ENCODE measurements at regions not wholly inside any gene's neighbourhood (a gene's known extent, or its start where the extent isn't known, plus 50 kb on each side); places are given as distances from the start of the nearest gene placed in this dataset.

DNA sequence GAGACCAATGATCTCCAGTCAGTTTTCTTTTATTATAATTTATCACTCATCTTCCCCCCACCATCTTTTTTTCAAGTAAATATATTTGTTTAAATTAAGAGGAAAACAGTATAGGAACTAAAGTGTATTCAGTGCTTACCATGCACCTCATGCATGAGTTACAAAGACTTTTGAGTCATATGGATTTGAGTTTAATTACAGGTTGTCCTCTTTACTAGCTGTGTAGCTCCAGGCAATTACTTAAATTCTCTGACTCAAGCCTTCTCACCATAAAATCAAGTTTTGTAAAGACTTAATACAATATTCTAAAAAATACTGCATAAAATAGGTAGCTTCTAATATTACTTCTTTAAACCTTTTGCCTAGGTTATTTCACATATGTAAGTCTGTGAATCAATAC, 251.3 kb downstream of the SLC16A7 start:
- Histone ChIP-seq H3K4me2 (no peak overlapping the region), H3K9me2 (replicated peaks; ENCODE audit: insufficient read depth) (no peaks in the 10 kb centered on the region), H3K36me3 (replicated peaks; ENCODE audit: insufficient read depth, low read depth) (no peaks in the 10 kb centered on the region), H2AFZ (no peak overlapping the region), H3K4me1 (ENCODE audit: insufficient read depth) (no peaks in the 10 kb centered on the region), H3K27me3 (no peaks in the 10 kb centered on the region), H3K79me2 (no peaks in the 10 kb centered on the region), H3K4me3 (no peak overlapping the region), H3K27ac (no peak overlapping the region), H4K20me1 (ENCODE audit: insufficient read depth, poor library complexity, severe bottlenecking) (no peaks in the 10 kb centered on the region), H3K9me3 (ENCODE audit: low read depth) (no peaks in the 10 kb centered on the region)
- no peak for DNase-seq (ENCODE audit: low spot score)
- TF ChIP-seq, protein P1, sequence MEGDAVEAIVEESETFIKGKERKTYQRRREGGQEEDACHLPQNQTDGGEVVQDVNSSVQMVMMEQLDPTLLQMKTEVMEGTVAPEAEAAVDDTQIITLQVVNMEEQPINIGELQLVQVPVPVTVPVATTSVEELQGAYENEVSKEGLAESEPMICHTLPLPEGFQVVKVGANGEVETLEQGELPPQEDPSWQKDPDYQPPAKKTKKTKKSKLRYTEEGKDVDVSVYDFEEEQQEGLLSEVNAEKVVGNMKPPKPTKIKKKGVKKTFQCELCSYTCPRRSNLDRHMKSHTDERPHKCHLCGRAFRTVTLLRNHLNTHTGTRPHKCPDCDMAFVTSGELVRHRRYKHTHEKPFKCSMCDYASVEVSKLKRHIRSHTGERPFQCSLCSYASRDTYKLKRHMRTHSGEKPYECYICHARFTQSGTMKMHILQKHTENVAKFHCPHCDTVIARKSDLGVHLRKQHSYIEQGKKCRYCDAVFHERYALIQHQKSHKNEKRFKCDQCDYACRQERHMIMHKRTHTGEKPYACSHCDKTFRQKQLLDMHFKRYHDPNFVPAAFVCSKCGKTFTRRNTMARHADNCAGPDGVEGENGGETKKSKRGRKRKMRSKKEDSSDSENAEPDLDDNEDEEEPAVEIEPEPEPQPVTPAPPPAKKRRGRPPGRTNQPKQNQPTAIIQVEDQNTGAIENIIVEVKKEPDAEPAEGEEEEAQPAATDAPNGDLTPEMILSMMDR (IDR thresholded peaks at IDR 0.05; ENCODE audit: poor library complexity), result no peak
- TF ChIP-seq EZH2phosphoT487 (IDR thresholded peaks at IDR 0.05; ENCODE audit: low read depth, severe bottlenecking, unreplicated experiment), result no peak

DNA sequence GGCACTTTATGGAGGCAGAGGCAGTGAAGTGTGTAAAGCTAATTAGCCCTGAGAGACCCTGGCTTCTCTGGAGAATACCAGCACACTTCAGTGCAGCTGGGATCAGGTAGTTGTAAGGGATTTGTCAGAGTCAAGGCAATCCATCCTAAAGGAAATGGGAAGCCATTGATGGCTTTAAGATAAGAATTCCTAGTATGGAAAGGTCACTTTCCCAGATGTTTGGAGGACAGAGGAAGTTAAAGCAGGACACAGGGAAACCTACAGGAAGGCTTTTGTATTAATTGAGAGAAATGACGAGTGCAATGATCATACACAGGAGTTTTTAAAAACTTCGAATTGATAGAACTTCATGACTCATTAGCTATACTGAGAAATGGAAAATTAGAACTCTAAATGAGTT, 254.4 kb downstream of the SLC16A7 start:
- Histone ChIP-seq H3K27ac (no peak overlapping the region), H3K9me3 (ENCODE audit: low read depth) (no peaks in the 10 kb centered on the region), H3K36me3 (replicated peaks; ENCODE audit: insufficient read depth, low read depth) (no peaks in the 10 kb centered on the region), H3K4me2 (no peak overlapping the region), H4K20me1 (ENCODE audit: insufficient read depth, poor library complexity, severe bottlenecking) (no peaks in the 10 kb centered on the region), H3K9me2 (replicated peaks; ENCODE audit: insufficient read depth) (no peaks in the 10 kb centered on the region), H3K4me3 (no peak overlapping the region), H3K79me2 (no peaks in the 10 kb centered on the region), H2AFZ (no peak overlapping the region), H3K27me3 (no peaks in the 10 kb centered on the region), H3K4me1 (ENCODE audit: insufficient read depth) (no peaks in the 10 kb centered on the region)
- 84% methylated on average over 2 of the region's 2 CpGs for WGBS (ENCODE audit: low lambda C conversion rate, missing lambda C conversion rate)
- TF ChIP-seq, protein P1 (IDR thresholded peaks at IDR 0.05; ENCODE audit: poor library complexity), result no peak
- TF ChIP-seq EZH2phosphoT487 (IDR thresholded peaks at IDR 0.05; ENCODE audit: low read depth, severe bottlenecking, unreplicated experiment), result no peak
- no peak for TF ChIP-seq EZH2 (IDR thresholded peaks at IDR 0.05; ENCODE audit: borderline replicate concordance)
- no peak for DNase-seq (ENCODE audit: low spot score)

- 52% methylated on average over 2 of the region's 2 CpGs for WGBS (ENCODE audit: low lambda C conversion rate, missing lambda C conversion rate)
- Histone ChIP-seq H3K36me3 (replicated peaks; ENCODE audit: insufficient read depth, low read depth) (no peaks in the 10 kb centered on the region), H3K4me1 (ENCODE audit: insufficient read depth) (peaks cover 6% of the 10 kb centered on the region), H2AFZ (no peak overlapping the region), H3K9me2 (replicated peaks; ENCODE audit: insufficient read depth) (no peaks in the 10 kb centered on the region), H3K27me3 (no peaks in the 10 kb centered on the region), H4K20me1 (ENCODE audit: insufficient read depth, poor library complexity, severe bottlenecking) (no peaks in the 10 kb centered on the region), H3K4me3 (no peak overlapping the region), H3K9me3 (ENCODE audit: low read depth) (no peaks in the 10 kb centered on the region), H3K27ac (peak overlapping the region; percentile 27), H3K4me2 (peak overlapping the region; percentile 40), H3K79me2 (no peaks in the 10 kb centered on the region)
- DNase-seq (ENCODE audit: low spot score), result peak; percentile 61
- TF ChIP-seq EZH2 (IDR thresholded peaks at IDR 0.05; ENCODE audit: borderline replicate concordance) (no peak), EZH2phosphoT487 (IDR thresholded peaks at IDR 0.05; ENCODE audit: low read depth, severe bottlenecking, unreplicated experiment) (no peak)
- TF ChIP-seq, protein P1 (IDR thresholded peaks at IDR 0.05; ENCODE audit: poor library complexity), result no peak
These were observed 262.8 kb downstream of the SLC16A7 start for GRCh38 chr12:59858508-59859170.

DNA sequence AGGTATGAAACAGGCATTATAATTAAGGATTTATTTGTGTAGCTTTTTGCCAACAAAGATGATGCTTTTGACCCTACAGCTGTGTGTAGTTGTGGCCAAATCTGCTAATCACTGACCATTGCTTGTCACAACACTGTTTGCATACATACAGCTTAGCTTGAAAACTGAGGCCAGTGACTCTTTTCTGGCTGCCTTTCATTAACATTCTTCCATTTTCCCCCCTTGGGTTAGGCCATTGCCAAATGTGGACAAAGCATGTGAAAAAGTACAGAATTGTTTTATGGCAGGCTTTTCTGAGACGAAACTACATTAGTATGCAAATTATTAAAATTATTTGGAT, 263.3 kb downstream of the SLC16A7 start:
- Histone ChIP-seq H3K27me3 (no peaks in the 10 kb centered on the region), H3K9me3 (ENCODE audit: low read depth) (no peaks in the 10 kb centered on the region), H4K20me1 (ENCODE audit: insufficient read depth, poor library complexity, severe bottlenecking) (no peaks in the 10 kb centered on the region), H3K79me2 (no peaks in the 10 kb centered on the region), H3K27ac (peak overlapping the region; percentile 27), H3K9me2 (replicated peaks; ENCODE audit: insufficient read depth) (no peaks in the 10 kb centered on the region), H3K36me3 (replicated peaks; ENCODE audit: insufficient read depth, low read depth) (no peaks in the 10 kb centered on the region), H3K4me3 (no peak overlapping the region), H2AFZ (no peak overlapping the region), H3K4me2 (peak overlapping the region; percentile 40), H3K4me1 (ENCODE audit: insufficient read depth) (peaks cover 6% of the 10 kb centered on the region)
- TF ChIP-seq EZH2phosphoT487 (IDR thresholded peaks at IDR 0.05; ENCODE audit: low read depth, severe bottlenecking, unreplicated experiment), result no peak
- no peak for DNase-seq (ENCODE audit: low spot score)
- WGBS (ENCODE audit: low lambda C conversion rate, missing lambda C conversion rate), result 84% methylated on average over 1 of the region's 1 CpG

Measured in hepatocyte (in vitro differentiated cells).